DOHH2 (cell line): ENCODE measurements at regions not wholly inside any gene's neighbourhood (a gene's known extent, or its start where the extent isn't known, plus 50 kb on each side); places are given as distances from the start of the nearest gene placed in this dataset.

Source experiments
- H3F3A ChIP-seq: fragments of 200-600 bp; sonication (generic), shearing (Covaris generic); 2 replicates; pipeline ENCODE4 v1.6.0; 2016; ENCODE audit warnings: antibody characterized with exemption, mild to moderate bottlenecking; ENCODE audit not compliant: control insufficient read depth, insufficient read depth
- H3K27ac ChIP-seq: fragments of 200-600 bp; sonication (generic); 2 replicates; pipeline ENCODE4 v1.5.1; 2014; ENCODE audit warnings: low read depth, mild to moderate bottlenecking, low read length, moderate library complexity
- H3K27me3 ChIP-seq: fragments of 200-600 bp; sonication (generic); 2 replicates; pipeline ENCODE4 v1.6.1; 2014; ENCODE audit warnings: mild to moderate bottlenecking, low read length, mixed read lengths; ENCODE audit not compliant: control insufficient read depth
- H3K36me3 ChIP-seq: fragments of 200-600 bp; sonication (generic); 2 replicates; pipeline ENCODE4 v1.6.1; 2014; ENCODE audit warnings: mild to moderate bottlenecking, low read length, moderate library complexity, mixed read lengths; ENCODE audit not compliant: control insufficient read depth
- H3K4me1 ChIP-seq: fragments of 200-600 bp; sonication (generic); 2 replicates; pipeline ENCODE4 v1.6.1; 2014; ENCODE audit warnings: mild to moderate bottlenecking, low read length, mixed read lengths; ENCODE audit not compliant: control insufficient read depth
- H3K4me2 ChIP-seq: fragments of 200-600 bp; sonication (generic); 2 replicates; pipeline ENCODE4 v1.6.0; 2014; ENCODE audit warnings: mild to moderate bottlenecking, low read length, moderate library complexity
- H3K4me3 ChIP-seq: fragments of 200-600 bp; sonication (generic); 2 replicates; pipeline ENCODE4 v1.5.1; 2014; ENCODE audit warnings: mild to moderate bottlenecking, low read length, mixed read lengths
- H3K79me2 ChIP-seq: fragments of 200-600 bp; sonication (generic); 2 replicates; pipeline ENCODE4 v1.6.1; 2014; ENCODE audit warnings: mild to moderate bottlenecking, low read length, mixed read lengths; ENCODE audit not compliant: control insufficient read depth
- H3K9me2 ChIP-seq: fragments of 200-600 bp; sonication (generic); replicated peaks from 2 replicates; pipeline ENCODE4 v1.6.1; 2014; ENCODE audit warnings: mild to moderate bottlenecking, low read length, mixed read lengths; ENCODE audit not compliant: control insufficient read depth
- H3K9me3 ChIP-seq: fragments of 200-600 bp; sonication (generic); 2 replicates; pipeline ENCODE4 v1.6.1; 2014; ENCODE audit warnings: antibody characterized with exemption, low read length, mixed read lengths; ENCODE audit not compliant: control insufficient read depth, insufficient read depth
- H4K20me1 ChIP-seq: fragments of 200-600 bp; sonication (generic); 2 replicates; pipeline ENCODE4 v1.6.0; 2014; ENCODE audit warnings: low read depth, mild to moderate bottlenecking, antibody characterized with exemption, low read length, moderate library complexity; ENCODE audit not compliant: control insufficient read depth, insufficient read depth
- EZH2phosphoT487 ChIP-seq: fragments of 200-600 bp; sonication (generic); IDR thresholded peaks from 2 replicates; pipeline ENCODE4 v1.6.1; 2017; ENCODE audit warnings: borderline replicate concordance, mild to moderate bottlenecking, antibody characterized with exemption, low read length, moderate library complexity, mixed read lengths
- TF ChIP-seq, protein P1 (sequence below): fragments of 200-600 bp; sonication (generic); IDR thresholded peaks from one replicate; pipeline ENCODE4 v1.5.1; 2014; ENCODE audit warnings: antibody characterized with exemption, mild to moderate bottlenecking, low read depth, low read length; ENCODE audit not compliant: poor library complexity, severe bottlenecking

DNA sequence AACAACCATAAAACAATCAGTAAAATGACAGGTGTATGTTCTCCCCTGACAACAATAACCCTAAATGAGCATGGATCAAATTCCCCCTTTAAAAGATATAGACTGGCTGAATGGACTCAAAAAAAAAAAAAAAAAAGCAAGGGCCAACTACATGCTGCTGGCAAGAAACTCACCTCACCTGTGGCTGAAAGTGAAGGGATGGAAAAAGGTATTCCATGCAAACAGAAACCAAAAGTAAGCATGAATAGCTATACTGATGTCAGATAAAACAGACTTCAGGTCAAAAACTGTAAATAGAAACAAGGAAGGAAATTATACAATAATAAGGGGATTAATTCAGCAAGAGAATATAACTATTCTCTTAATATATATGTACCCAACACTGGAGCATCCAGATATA is 54.2 kb upstream of the SSBP2 start:
- Histone ChIP-seq H3K4me3 (no peak overlapping the region), H3K27ac (no peak overlapping the region), H3K79me2 (no peaks in the 10 kb centered on the region), H3K9me2 (no peaks in the 10 kb centered on the region), H3K9me3 (peaks cover 14% of the 10 kb centered on the region; the same call in 1 of the 2 replicates), H3K36me3 (no peaks in the 10 kb centered on the region), H3K27me3 (no peaks in the 10 kb centered on the region), H3K4me1 (no peaks in the 10 kb centered on the region), H3F3A (no peaks in the 10 kb centered on the region), H4K20me1 (no peaks in the 10 kb centered on the region), H3K4me2 (no peak overlapping the region)
- TF ChIP-seq, protein P1, sequence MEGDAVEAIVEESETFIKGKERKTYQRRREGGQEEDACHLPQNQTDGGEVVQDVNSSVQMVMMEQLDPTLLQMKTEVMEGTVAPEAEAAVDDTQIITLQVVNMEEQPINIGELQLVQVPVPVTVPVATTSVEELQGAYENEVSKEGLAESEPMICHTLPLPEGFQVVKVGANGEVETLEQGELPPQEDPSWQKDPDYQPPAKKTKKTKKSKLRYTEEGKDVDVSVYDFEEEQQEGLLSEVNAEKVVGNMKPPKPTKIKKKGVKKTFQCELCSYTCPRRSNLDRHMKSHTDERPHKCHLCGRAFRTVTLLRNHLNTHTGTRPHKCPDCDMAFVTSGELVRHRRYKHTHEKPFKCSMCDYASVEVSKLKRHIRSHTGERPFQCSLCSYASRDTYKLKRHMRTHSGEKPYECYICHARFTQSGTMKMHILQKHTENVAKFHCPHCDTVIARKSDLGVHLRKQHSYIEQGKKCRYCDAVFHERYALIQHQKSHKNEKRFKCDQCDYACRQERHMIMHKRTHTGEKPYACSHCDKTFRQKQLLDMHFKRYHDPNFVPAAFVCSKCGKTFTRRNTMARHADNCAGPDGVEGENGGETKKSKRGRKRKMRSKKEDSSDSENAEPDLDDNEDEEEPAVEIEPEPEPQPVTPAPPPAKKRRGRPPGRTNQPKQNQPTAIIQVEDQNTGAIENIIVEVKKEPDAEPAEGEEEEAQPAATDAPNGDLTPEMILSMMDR, result no peak
- TF ChIP-seq EZH2phosphoT487, result no peak

DNA sequence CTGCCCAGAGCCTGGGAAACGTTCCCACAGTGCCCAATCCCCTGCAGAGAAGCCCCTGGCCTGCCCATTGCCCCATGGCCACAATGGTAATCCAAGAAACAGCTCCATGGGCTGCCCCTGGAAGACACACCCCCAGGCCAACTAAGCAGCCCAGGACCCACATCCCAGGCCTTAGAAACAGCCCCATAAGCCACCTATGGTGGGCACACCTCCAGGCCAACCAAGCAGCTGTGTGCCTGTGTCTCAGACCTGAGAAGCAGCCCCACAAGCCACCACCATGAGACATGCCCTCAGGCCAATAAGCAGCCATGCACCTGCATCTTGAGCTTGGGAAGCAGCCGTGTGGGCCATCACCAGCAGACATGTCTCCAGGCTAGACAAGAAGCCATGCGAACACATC is 52.9 kb upstream of the SSBP2 start:
- Histone ChIP-seq H3K4me2 (no peak overlapping the region), H4K20me1 (no peaks in the 10 kb centered on the region), H3K27me3 (no peaks in the 10 kb centered on the region), H3F3A (no peaks in the 10 kb centered on the region), H3K9me3 (peaks cover 14% of the 10 kb centered on the region; the same call in 1 of the 2 replicates), H3K9me2 (no peaks in the 10 kb centered on the region), H3K79me2 (no peaks in the 10 kb centered on the region), H3K36me3 (no peaks in the 10 kb centered on the region), H3K4me3 (no peak overlapping the region), H3K27ac (no peak overlapping the region), H3K4me1 (no peaks in the 10 kb centered on the region)
- TF ChIP-seq EZH2phosphoT487, result no peak
- TF ChIP-seq, protein P1, result no peak

DNA sequence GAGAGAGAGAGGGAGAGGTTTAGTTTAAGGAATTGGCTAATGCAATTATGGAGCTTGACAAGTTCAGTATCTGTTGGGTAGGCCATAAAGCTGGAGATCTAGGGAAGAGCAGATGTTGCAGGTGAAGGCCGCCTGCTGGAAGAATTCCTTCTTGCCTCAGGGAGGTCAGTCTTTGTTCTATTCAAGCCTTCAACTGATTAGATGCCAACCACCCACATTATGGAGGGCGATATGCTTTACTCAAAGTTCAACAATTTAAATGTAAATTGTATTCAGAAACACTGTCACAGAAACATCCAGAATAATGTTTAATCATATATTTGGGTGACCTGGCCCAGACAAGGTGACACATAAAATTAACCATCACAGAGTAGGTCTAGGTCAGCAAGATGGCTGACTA is 51.7 kb upstream of the SSBP2 start:
- no peaks in the 10 kb centered on the region for H3K9me2 ChIP-seq
- no peaks in the 10 kb centered on the region for H3K36me3 ChIP-seq
- TF ChIP-seq, protein P1, result no peak
- TF ChIP-seq EZH2phosphoT487, result no peak
- H4K20me1 ChIP-seq, result no peaks in the 10 kb centered on the region
- H3F3A ChIP-seq, result no peaks in the 10 kb centered on the region
- H3K79me2 ChIP-seq, result no peaks in the 10 kb centered on the region
- H3K4me2 ChIP-seq, result no peak overlapping the region
- H3K27me3 ChIP-seq, result no peaks in the 10 kb centered on the region
- no peak overlapping the region for H3K27ac ChIP-seq
- no peak overlapping the region for H3K4me3 ChIP-seq
- H3K4me1 ChIP-seq, result no peaks in the 10 kb centered on the region
- peaks cover 7% of the 10 kb centered on the region; the same call in 1 of the 2 replicates for H3K9me3 ChIP-seq
